ENCODE measurements at regions not wholly inside any gene's neighbourhood (a gene's known extent, or its start where the extent isn't known, plus 50 kb on each side); places are given as distances from the start of the nearest gene placed in this dataset.
"Not testable (repeated sequence)": the region's sequence is repeated elsewhere in the genome, so short reads cannot be mapped to it uniquely, and the experiment has no call there.

GRCh38 chr7:118948508-118948907 is 724.0 kb downstream of the ANKRD7 start:
- no peak for DNase-seq

GRCh38 chr7:118949031-118949430 is 724.5 kb downstream of the ANKRD7 start:
- DNase-seq: no peak

- not testable (repeated sequence) for DNase-seq
Measured at GRCh38 chr7:118956285-118956684, 731.8 kb downstream of the ANKRD7 start.

- DNase-seq: no peak
Measured at GRCh38 chr7:118969370-118969769, 744.9 kb downstream of the ANKRD7 start.

- no peak for DNase-seq
Measured at GRCh38 chr7:118971706-118972105, 747.2 kb downstream of the ANKRD7 start.

- DNase-seq: no peak
Measured at GRCh38 chr7:118974836-118975235, 750.3 kb downstream of the ANKRD7 start.

GRCh38 chr7:118995350-118995749 is 770.8 kb downstream of the ANKRD7 start:
- DNase-seq: no peak

- DNase-seq: no peak
Measured at GRCh38 chr7:119007236-119007635, 782.7 kb downstream of the ANKRD7 start.

- DNase-seq: no peak
Measured at GRCh38 chr7:119010635-119011034, 786.1 kb downstream of the ANKRD7 start.

- DNase-seq: no peak
Measured at GRCh38 chr7:119026391-119026790, 801.9 kb downstream of the ANKRD7 start.

- DNase-seq: no peak
Measured at GRCh38 chr7:119028736-119029135, 804.2 kb downstream of the ANKRD7 start.

- not testable (repeated sequence) for DNase-seq
Measured at GRCh38 chr7:119032136-119032535, 807.6 kb downstream of the ANKRD7 start.

- no peak for DNase-seq
Measured at GRCh38 chr7:119033641-119034040, 809.1 kb downstream of the ANKRD7 start.

GRCh38 chr7:119037941-119038340 is 813.4 kb downstream of the ANKRD7 start:
- DNase-seq: no peak

GRCh38 chr7:119046068-119046467 is 821.6 kb downstream of the ANKRD7 start:
- no peak for DNase-seq

GRCh38 chr7:119065966-119066365 is 841.5 kb downstream of the ANKRD7 start:
- no peak for DNase-seq

- DNase-seq: no peak
Measured at GRCh38 chr7:119086026-119086425, 861.5 kb downstream of the ANKRD7 start.

- DNase-seq: no peak
Measured at GRCh38 chr7:119090851-119091250, 866.3 kb downstream of the ANKRD7 start.

GRCh38 chr7:119096683-119097082 is 872.2 kb downstream of the ANKRD7 start:
- no peak for DNase-seq

- not testable (repeated sequence) for DNase-seq
Measured at GRCh38 chr7:119100611-119101258, 876.2 kb downstream of the ANKRD7 start.

GRCh38 chr7:119102291-119102690 is 877.8 kb downstream of the ANKRD7 start:
- no peak for DNase-seq

- DNase-seq: no peak
Measured at GRCh38 chr7:119105381-119105780, 880.9 kb downstream of the ANKRD7 start.

- DNase-seq: no peak
Measured at GRCh38 chr7:119123326-119123725, 898.8 kb downstream of the ANKRD7 start.

GRCh38 chr7:119127706-119128105 is 903.2 kb downstream of the ANKRD7 start:
- DNase-seq: no peak

GRCh38 chr7:119132436-119132835 is 907.9 kb downstream of the ANKRD7 start:
- no peak for DNase-seq
